HG03108 (cell line): ENCODE measurements at regions not wholly inside any gene's neighbourhood (a gene's known extent, or its start where the extent isn't known, plus 50 kb on each side); places are given as distances from the start of the nearest gene placed in this dataset.
A peak's percentile ranks its signal among the peaks of the same experiment; 100 is the strongest.
"Not testable (repeated sequence)": the region's sequence is repeated elsewhere in the genome, so short reads cannot be mapped to it uniquely, and the experiment has no call there.

Experiments used
- ATAC-seq: cut with Tn5 transposase; IDR thresholded peaks from one replicate; pipeline ENCODE4 v1.9.1; 2021; ENCODE audit warnings: moderate library complexity; ENCODE audit not compliant: unreplicated experiment

- no peak for ATAC-seq
These were observed 278.0 kb upstream of the GRIA1 start for GRCh38 chr5:153212471-153212870.

- no peak for ATAC-seq
These were observed 267.5 kb upstream of the GRIA1 start for GRCh38 chr5:153222936-153223335.

- ATAC-seq = no peak
These were observed 267.1 kb upstream of the GRIA1 start for GRCh38 chr5:153223376-153223775.

- ATAC-seq = no peak
These were observed 265.8 kb upstream of the GRIA1 start for GRCh38 chr5:153224651-153225050.

GRCh38 chr5:153233933-153234332 lies 256.5 kb upstream of the GRIA1 start:
- no peak for ATAC-seq

- ATAC-seq = no peak
These were observed 254.2 kb upstream of the GRIA1 start for GRCh38 chr5:153236319-153236718.

GRCh38 chr5:153237671-153238332 lies 252.7 kb upstream of the GRIA1 start:
- peak; percentile 91 for ATAC-seq

GRCh38 chr5:153257381-153257780 lies 233.1 kb upstream of the GRIA1 start:
- no peak for ATAC-seq

- ATAC-seq = no peak
These were observed 232.0 kb upstream of the GRIA1 start for GRCh38 chr5:153258469-153258868.

- ATAC-seq = no peak
These were observed 223.0 kb upstream of the GRIA1 start for GRCh38 chr5:153267506-153267905.

GRCh38 chr5:153275695-153276094 lies 214.8 kb upstream of the GRIA1 start:
- no peak for ATAC-seq

GRCh38 chr5:153276151-153276550 lies 214.3 kb upstream of the GRIA1 start:
- no peak for ATAC-seq

GRCh38 chr5:153296251-153296844 lies 194.1 kb upstream of the GRIA1 start:
- not testable (repeated sequence) for ATAC-seq

GRCh38 chr5:153299891-153300290 lies 190.6 kb upstream of the GRIA1 start:
- no peak for ATAC-seq

GRCh38 chr5:153308282-153308681 lies 182.2 kb upstream of the GRIA1 start:
- no peak for ATAC-seq

- ATAC-seq = no peak
These were observed 171.9 kb upstream of the GRIA1 start for GRCh38 chr5:153318556-153318955.

GRCh38 chr5:153321478-153321877 lies 169.0 kb upstream of the GRIA1 start:
- no peak for ATAC-seq

- ATAC-seq = no peak
These were observed 150.3 kb upstream of the GRIA1 start for GRCh38 chr5:153340139-153340538.

GRCh38 chr5:153340738-153341137 lies 149.7 kb upstream of the GRIA1 start:
- ATAC-seq = no peak

- ATAC-seq = no peak
These were observed 148.0 kb upstream of the GRIA1 start for GRCh38 chr5:153342487-153342886.

GRCh38 chr5:153347611-153348010 lies 142.9 kb upstream of the GRIA1 start:
- ATAC-seq = no peak

- no peak for ATAC-seq
These were observed 140.1 kb upstream of the GRIA1 start for GRCh38 chr5:153350175-153350883.
